VCaP (cell line): ENCODE measurements at regions not wholly inside any gene's neighbourhood (a gene's known extent, or its start where the extent isn't known, plus 50 kb on each side); places are given as distances from the start of the nearest gene placed in this dataset.

Experiments
- H3K27ac ChIP-seq: fragments of 450-650 bp; 2 replicates; pipeline ENCODE4 v1.5.1; 2017
- TF ChIP-seq, protein P1 (sequence below): fragments of 450-650 bp; conservative IDR thresholded peaks from 2 replicates; pipeline ENCODE4 v1.5.1; 2017; ENCODE audit warnings: mild to moderate bottlenecking, moderate library complexity

DNA sequence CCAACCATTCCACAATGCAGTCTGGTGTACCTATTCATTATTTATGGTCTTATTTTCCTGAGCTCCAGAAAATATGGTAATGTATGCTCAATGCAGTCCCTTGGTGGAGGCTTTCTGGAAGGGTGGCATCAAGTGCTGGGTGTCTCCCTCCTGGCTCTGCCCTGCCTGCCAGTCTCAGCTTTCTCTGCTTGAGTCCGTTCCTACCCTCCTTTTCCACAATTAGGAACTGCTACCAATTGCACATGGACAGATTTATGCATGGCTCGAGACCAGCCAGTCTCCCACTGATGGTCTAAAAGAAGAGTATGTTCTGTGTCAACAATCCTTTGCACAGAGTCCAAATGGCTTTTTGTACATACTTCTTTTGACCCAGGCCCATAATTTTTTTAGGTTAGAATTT lies 189.8 kb downstream of the TLE1 start:
- H3K27ac ChIP-seq, result no peak overlapping the region
- TF ChIP-seq, protein P1, sequence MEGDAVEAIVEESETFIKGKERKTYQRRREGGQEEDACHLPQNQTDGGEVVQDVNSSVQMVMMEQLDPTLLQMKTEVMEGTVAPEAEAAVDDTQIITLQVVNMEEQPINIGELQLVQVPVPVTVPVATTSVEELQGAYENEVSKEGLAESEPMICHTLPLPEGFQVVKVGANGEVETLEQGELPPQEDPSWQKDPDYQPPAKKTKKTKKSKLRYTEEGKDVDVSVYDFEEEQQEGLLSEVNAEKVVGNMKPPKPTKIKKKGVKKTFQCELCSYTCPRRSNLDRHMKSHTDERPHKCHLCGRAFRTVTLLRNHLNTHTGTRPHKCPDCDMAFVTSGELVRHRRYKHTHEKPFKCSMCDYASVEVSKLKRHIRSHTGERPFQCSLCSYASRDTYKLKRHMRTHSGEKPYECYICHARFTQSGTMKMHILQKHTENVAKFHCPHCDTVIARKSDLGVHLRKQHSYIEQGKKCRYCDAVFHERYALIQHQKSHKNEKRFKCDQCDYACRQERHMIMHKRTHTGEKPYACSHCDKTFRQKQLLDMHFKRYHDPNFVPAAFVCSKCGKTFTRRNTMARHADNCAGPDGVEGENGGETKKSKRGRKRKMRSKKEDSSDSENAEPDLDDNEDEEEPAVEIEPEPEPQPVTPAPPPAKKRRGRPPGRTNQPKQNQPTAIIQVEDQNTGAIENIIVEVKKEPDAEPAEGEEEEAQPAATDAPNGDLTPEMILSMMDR, result no peak

DNA sequence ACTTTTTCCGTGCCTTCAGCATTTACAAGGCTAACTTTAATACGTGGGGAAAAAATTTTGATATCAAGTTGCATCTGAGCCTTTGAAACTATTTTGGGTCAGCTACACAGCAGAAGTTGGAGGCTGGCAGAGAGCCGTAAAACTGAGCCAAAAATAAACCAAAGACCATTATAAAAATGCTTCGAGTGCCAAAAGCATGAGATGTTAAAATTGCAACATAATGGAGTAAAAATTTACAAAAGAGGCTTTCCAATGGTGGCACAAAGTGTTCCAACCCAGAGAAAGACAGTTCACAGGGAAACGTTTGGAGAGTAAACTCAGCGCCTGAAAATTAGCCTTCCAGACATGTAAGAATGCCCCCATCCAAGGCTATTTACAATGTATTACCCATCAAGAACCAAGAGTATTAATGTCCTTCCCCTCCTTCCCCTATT lies 190.3 kb downstream of the TLE1 start:
- TF ChIP-seq, protein P1, result no peak
- H3K27ac ChIP-seq, result no peak overlapping the region

DNA sequence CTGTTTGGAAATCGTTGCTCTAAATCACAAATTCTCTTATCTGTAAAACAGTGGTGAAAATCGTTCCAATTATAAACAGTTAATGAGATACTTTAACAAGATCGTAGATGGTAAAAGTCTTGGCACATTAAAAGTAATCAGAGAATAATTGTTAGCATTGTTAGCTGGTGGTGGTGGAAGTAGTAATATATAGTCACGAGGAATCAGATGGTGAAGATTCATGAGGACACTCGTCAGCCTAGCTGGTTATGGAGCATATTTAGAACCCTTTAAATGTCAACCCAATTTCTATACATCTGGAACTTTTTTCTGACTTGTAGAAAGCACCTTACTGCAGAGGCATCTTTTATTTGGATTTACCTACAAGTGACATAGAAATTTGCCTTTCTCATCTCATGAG lies 190.8 kb downstream of the TLE1 start:
- TF ChIP-seq, protein P1, result no peak
- no peak overlapping the region for H3K27ac ChIP-seq

DNA sequence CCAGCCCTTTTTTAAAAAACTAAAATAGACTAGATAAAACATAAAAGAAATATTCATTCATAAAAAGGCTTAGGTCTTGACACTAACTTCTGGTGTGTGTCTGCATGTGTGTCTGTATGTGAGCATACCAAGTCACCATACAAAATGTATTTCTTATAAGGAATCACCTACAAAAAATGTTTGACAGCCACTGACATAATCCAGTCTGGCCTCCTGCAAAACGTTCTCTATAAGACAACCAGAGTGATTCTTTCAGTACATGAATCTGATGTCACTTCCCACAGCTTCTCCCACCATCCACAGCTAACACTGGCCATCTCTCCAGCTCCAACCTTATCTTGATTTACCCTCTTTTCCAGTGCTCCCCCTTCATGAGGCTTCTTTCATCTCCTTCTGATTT lies 192.3 kb downstream of the TLE1 start:
- TF ChIP-seq, protein P1, result no peak
- H3K27ac ChIP-seq, result no peak overlapping the region

DNA sequence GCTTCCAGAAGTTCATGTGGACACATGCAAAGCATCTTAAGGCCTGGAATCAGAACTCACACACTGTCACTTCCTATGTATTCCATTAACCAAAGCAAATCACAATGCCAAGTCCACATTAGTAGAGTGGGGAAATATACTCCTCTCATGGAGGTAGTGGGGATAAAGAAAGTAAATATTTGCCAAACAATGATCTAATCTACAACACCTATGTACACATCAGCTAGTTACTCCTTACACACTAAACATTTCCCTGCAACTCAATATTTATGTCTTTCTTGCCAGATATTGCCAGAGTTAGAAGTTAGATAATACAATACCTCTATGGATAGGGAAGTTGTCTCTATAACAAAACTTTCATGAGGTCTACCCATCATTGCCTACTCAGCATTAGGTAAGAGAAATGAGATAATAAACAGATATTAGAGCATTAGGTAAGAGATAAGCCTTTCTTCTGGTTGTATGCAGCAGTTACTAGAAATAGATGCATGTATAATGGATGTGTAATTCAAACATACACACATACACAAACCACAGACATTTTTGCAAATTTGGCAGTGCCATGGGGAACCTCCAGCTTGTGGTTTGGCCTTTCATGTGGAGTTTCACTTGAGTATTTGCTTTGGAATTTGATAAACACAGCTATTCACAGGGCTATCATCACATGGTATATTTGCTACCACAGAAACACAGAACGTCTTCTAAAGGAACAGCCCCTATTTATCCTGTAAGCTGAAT lies 196.5 kb downstream of the TLE1 start:
- H3K27ac ChIP-seq, result no peak overlapping the region
- TF ChIP-seq, protein P1, result no peak

DNA sequence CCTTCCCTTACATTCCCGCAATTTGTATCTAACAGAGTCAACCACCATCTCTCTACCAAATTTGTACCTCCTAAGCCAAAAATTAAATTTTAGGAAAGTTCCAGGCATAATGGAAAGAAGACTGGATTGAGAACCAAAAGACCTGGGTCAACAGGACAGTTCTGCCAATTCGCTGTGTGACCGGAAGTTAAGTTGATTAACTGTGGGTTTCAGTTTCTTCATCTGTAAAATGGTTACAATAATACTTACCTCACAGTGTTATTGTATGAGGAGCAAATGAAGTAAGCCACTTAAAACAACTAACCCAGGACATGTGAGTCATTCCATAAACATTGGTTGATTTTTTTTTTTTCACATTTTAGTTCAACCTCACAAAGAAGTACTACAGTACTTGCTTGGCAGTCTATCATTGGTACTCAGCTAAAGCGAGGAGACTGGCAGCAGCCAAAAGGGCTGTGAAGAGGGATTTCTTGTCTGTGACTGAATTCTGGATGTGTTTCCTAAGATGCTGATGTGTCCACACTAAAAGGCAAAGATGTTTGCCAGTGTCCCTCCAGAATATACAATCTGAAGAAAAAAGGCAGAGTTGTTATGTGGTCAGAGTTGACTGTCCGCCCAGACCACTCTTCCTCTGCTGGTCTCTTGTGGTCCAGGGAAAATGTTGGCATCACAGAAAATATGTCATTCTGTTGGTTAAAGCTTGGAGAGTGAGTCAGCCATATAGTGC lies 198.6 kb downstream of the TLE1 start:
- TF ChIP-seq, protein P1, result no peak
- H3K27ac ChIP-seq, result no peak overlapping the region

DNA sequence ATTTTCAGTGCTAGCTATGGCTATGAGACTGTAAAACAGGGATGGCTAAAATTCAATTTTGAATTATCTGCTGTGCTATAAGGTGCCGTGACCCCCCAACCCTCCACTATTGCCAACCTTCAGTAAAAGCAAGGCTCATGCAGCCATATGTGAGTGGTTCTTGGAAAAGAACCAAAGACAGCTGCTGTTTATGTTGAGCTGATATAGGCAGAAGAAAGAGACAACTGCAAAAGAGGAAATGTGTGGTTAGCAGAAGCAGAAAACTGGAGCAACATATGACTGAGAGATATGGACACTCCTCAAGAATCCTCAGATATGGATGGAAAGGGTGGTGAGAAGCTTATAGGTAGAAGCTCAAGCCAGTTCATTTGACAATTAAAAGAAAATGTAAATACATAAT lies 200.3 kb downstream of the TLE1 start:
- H3K27ac ChIP-seq, result no peak overlapping the region
- TF ChIP-seq, protein P1, result no peak
